Activated naive CD4-positive, alpha-beta T cell treated with anti-CD3 and anti-CD28 coated beads, Interleukin-2, amount 10 ng/mL, durations not matched to agents 7 days and 5 days (primary cell): ENCODE measurements at regions not wholly inside any gene's neighbourhood (a gene's known extent, or its start where the extent isn't known, plus 50 kb on each side); places are given as distances from the start of the nearest gene placed in this dataset.

Experiments
- CTCF ChIA-PET: fragments of 350-600 bp; sonication (Branson Sonifier 250); formaldehyde crosslinking; loops from one replicate; lab custom pipeline; 2021; ENCODE audit warnings: antibody characterized with exemption; lab: Charles Lee
- DNase-seq: peaks from one replicate; pipeline ENCODE4 v3.0.0-alpha.2; 2020
- H3K27ac Mint-ChIP-seq: one replicate; pipeline ENCODE4 v1.8.0; 2021; ENCODE audit warnings: mild to moderate bottlenecking, moderate library complexity, mixed read lengths
- H3K27me3 Mint-ChIP-seq: one replicate; pipeline ENCODE4 v1.8.0; 2021; ENCODE audit warnings: mild to moderate bottlenecking, mixed read lengths
- H3K36me3 Mint-ChIP-seq: one replicate; pipeline ENCODE4 v1.8.0; 2021; ENCODE audit warnings: mixed read lengths
- H3K4me1 Mint-ChIP-seq: one replicate; pipeline ENCODE4 v1.8.0; 2021; ENCODE audit warnings: mixed read lengths
- H3K4me3 Mint-ChIP-seq: one replicate; pipeline ENCODE4 v1.8.0; 2021; ENCODE audit warnings: mild to moderate bottlenecking, moderate library complexity, mixed read lengths
- H3K9me3 Mint-ChIP-seq: one replicate; pipeline ENCODE4 v1.8.0; 2021; ENCODE audit warnings: mixed read lengths

GRCh38 chr1:14242870-14243269, 355.6 kb upstream of the KAZN start:
- Mint-ChIP-seq H3K4me3 (no peak overlapping the region), H3K4me1 (no peaks in the 10 kb centered on the region), H3K36me3 (no peaks in the 10 kb centered on the region), H3K9me3 (no peaks in the 10 kb centered on the region), H3K27me3 (no peaks in the 10 kb centered on the region), H3K27ac (no peak overlapping the region)
- CTCF ChIA-PET = no interaction called here
- DNase-seq = no peak

- no peaks in the 10 kb centered on the region for H3K36me3 Mint-ChIP-seq
- H3K4me3 Mint-ChIP-seq = no peak overlapping the region
- DNase-seq = no peak
- CTCF ChIA-PET = no interaction called here
- no peak overlapping the region for H3K27ac Mint-ChIP-seq
- no peaks in the 10 kb centered on the region for H3K9me3 Mint-ChIP-seq
- H3K27me3 Mint-ChIP-seq = no peaks in the 10 kb centered on the region
- no peaks in the 10 kb centered on the region for H3K4me1 Mint-ChIP-seq
Observed at GRCh38 chr1:14245954-14246353, 352.5 kb upstream of the KAZN start.

GRCh38 chr1:14246471-14246870, 352.0 kb upstream of the KAZN start:
- DNase-seq = no peak
- Mint-ChIP-seq H3K9me3 (no peaks in the 10 kb centered on the region), H3K4me1 (no peaks in the 10 kb centered on the region), H3K27me3 (no peaks in the 10 kb centered on the region), H3K27ac (no peak overlapping the region), H3K36me3 (no peaks in the 10 kb centered on the region), H3K4me3 (no peak overlapping the region)
- CTCF ChIA-PET = no interaction called here

GRCh38 chr1:14247666-14248065, 350.8 kb upstream of the KAZN start:
- Mint-ChIP-seq H3K4me3 (no peak overlapping the region), H3K36me3 (no peaks in the 10 kb centered on the region), H3K27ac (no peak overlapping the region), H3K4me1 (no peaks in the 10 kb centered on the region), H3K9me3 (no peaks in the 10 kb centered on the region), H3K27me3 (no peaks in the 10 kb centered on the region)
- no peak for DNase-seq
- CTCF ChIA-PET = no interaction called here

- H3K9me3 Mint-ChIP-seq = no peaks in the 10 kb centered on the region
- H3K27me3 Mint-ChIP-seq = no peaks in the 10 kb centered on the region
- H3K27ac Mint-ChIP-seq = no peak overlapping the region
- no peak for DNase-seq
- CTCF ChIA-PET = no interaction called here
- no peaks in the 10 kb centered on the region for H3K4me1 Mint-ChIP-seq
- H3K4me3 Mint-ChIP-seq = no peak overlapping the region
- no peaks in the 10 kb centered on the region for H3K36me3 Mint-ChIP-seq
Observed at GRCh38 chr1:14251871-14252270, 346.6 kb upstream of the KAZN start.

GRCh38 chr1:14253676-14254075, 344.8 kb upstream of the KAZN start:
- Mint-ChIP-seq H3K9me3 (no peaks in the 10 kb centered on the region), H3K27ac (no peak overlapping the region), H3K4me1 (no peaks in the 10 kb centered on the region), H3K27me3 (no peaks in the 10 kb centered on the region), H3K4me3 (no peak overlapping the region), H3K36me3 (no peaks in the 10 kb centered on the region)
- CTCF ChIA-PET = no interaction called here
- DNase-seq = no peak

GRCh38 chr1:14254251-14254650, 344.2 kb upstream of the KAZN start:
- H3K36me3 Mint-ChIP-seq = no peaks in the 10 kb centered on the region
- H3K27me3 Mint-ChIP-seq = no peaks in the 10 kb centered on the region
- DNase-seq = no peak
- CTCF ChIA-PET = interaction anchor here (0.7 kb wide), 1 partner anchor 422 kb away, joined by 3 read pairs; no protein-coding TSS in a partner anchor
- H3K4me3 Mint-ChIP-seq = no peak overlapping the region
- no peak overlapping the region for H3K27ac Mint-ChIP-seq
- no peaks in the 10 kb centered on the region for H3K9me3 Mint-ChIP-seq
- no peaks in the 10 kb centered on the region for H3K4me1 Mint-ChIP-seq

GRCh38 chr1:14255233-14255632, 343.3 kb upstream of the KAZN start:
- no peak overlapping the region for H3K27ac Mint-ChIP-seq
- CTCF ChIA-PET = interaction anchor here (0.7 kb wide), 1 partner anchor 421 kb away, joined by 3 read pairs; no protein-coding TSS in a partner anchor
- no peaks in the 10 kb centered on the region for H3K4me1 Mint-ChIP-seq
- H3K9me3 Mint-ChIP-seq = no peaks in the 10 kb centered on the region
- no peak for DNase-seq
- H3K27me3 Mint-ChIP-seq = no peaks in the 10 kb centered on the region
- no peak overlapping the region for H3K4me3 Mint-ChIP-seq
- H3K36me3 Mint-ChIP-seq = no peaks in the 10 kb centered on the region

- Mint-ChIP-seq H3K4me3 (no peak overlapping the region), H3K27ac (no peak overlapping the region), H3K27me3 (no peaks in the 10 kb centered on the region), H3K4me1 (no peaks in the 10 kb centered on the region), H3K9me3 (no peaks in the 10 kb centered on the region), H3K36me3 (no peaks in the 10 kb centered on the region)
- DNase-seq = no peak
- CTCF ChIA-PET = no interaction called here
Observed at GRCh38 chr1:14255711-14256110, 342.8 kb upstream of the KAZN start.

GRCh38 chr1:14259191-14259757, 339.2 kb upstream of the KAZN start:
- DNase-seq = no peak
- Mint-ChIP-seq H3K27me3 (peaks cover 4% of the 10 kb centered on the region), H3K4me1 (no peaks in the 10 kb centered on the region), H3K4me3 (no peak overlapping the region), H3K9me3 (no peaks in the 10 kb centered on the region), H3K36me3 (no peaks in the 10 kb centered on the region), H3K27ac (no peak overlapping the region)
- CTCF ChIA-PET = no interaction called here

- peaks cover 4% of the 10 kb centered on the region for H3K27me3 Mint-ChIP-seq
- H3K9me3 Mint-ChIP-seq = no peaks in the 10 kb centered on the region
- H3K4me3 Mint-ChIP-seq = no peak overlapping the region
- H3K27ac Mint-ChIP-seq = no peak overlapping the region
- H3K36me3 Mint-ChIP-seq = no peaks in the 10 kb centered on the region
- CTCF ChIA-PET = no interaction called here
- H3K4me1 Mint-ChIP-seq = no peaks in the 10 kb centered on the region
- no peak for DNase-seq
Observed at GRCh38 chr1:14260480-14260879, 338.0 kb upstream of the KAZN start.

- CTCF ChIA-PET = no interaction called here
- Mint-ChIP-seq H3K4me1 (no peaks in the 10 kb centered on the region), H3K27me3 (peaks cover 4% of the 10 kb centered on the region), H3K27ac (no peak overlapping the region), H3K4me3 (no peak overlapping the region), H3K9me3 (no peaks in the 10 kb centered on the region), H3K36me3 (no peaks in the 10 kb centered on the region)
- DNase-seq = no peak
Observed at GRCh38 chr1:14261395-14261794, 337.1 kb upstream of the KAZN start.

- Mint-ChIP-seq H3K36me3 (no peaks in the 10 kb centered on the region), H3K27me3 (peaks cover 4% of the 10 kb centered on the region), H3K27ac (no peak overlapping the region), H3K4me3 (no peak overlapping the region), H3K4me1 (no peaks in the 10 kb centered on the region), H3K9me3 (no peaks in the 10 kb centered on the region)
- CTCF ChIA-PET = no interaction called here
- no peak for DNase-seq
Observed at GRCh38 chr1:14262637-14263036, 335.8 kb upstream of the KAZN start.

GRCh38 chr1:14263225-14263624, 335.3 kb upstream of the KAZN start:
- H3K4me1 Mint-ChIP-seq = no peaks in the 10 kb centered on the region
- H3K9me3 Mint-ChIP-seq = no peaks in the 10 kb centered on the region
- DNase-seq = no peak
- CTCF ChIA-PET = no interaction called here
- H3K36me3 Mint-ChIP-seq = no peaks in the 10 kb centered on the region
- no peak overlapping the region for H3K27ac Mint-ChIP-seq
- no peak overlapping the region for H3K4me3 Mint-ChIP-seq
- peaks cover 4% of the 10 kb centered on the region for H3K27me3 Mint-ChIP-seq

- no peak overlapping the region for H3K27ac Mint-ChIP-seq
- no peaks in the 10 kb centered on the region for H3K36me3 Mint-ChIP-seq
- H3K27me3 Mint-ChIP-seq = peaks cover 4% of the 10 kb centered on the region
- no peaks in the 10 kb centered on the region for H3K4me1 Mint-ChIP-seq
- no peak for DNase-seq
- CTCF ChIA-PET = no interaction called here
- H3K9me3 Mint-ChIP-seq = no peaks in the 10 kb centered on the region
- no peak overlapping the region for H3K4me3 Mint-ChIP-seq
Observed at GRCh38 chr1:14263671-14264070, 334.8 kb upstream of the KAZN start.

GRCh38 chr1:14265495-14265894, 333.0 kb upstream of the KAZN start:
- H3K27ac Mint-ChIP-seq = no peak overlapping the region
- no peaks in the 10 kb centered on the region for H3K9me3 Mint-ChIP-seq
- H3K36me3 Mint-ChIP-seq = no peaks in the 10 kb centered on the region
- no peaks in the 10 kb centered on the region for H3K4me1 Mint-ChIP-seq
- peaks cover 7% of the 10 kb centered on the region for H3K27me3 Mint-ChIP-seq
- DNase-seq = no peak
- CTCF ChIA-PET = no interaction called here
- no peak overlapping the region for H3K4me3 Mint-ChIP-seq
